GM18867 (cell line): ENCODE measurements at regions not wholly inside any gene's neighbourhood (a gene's known extent, or its start where the extent isn't known, plus 50 kb on each side); places are given as distances from the start of the nearest gene placed in this dataset.

ENCODE experiments used
- ATAC-seq: cut with Tn5 transposase; IDR thresholded peaks from one replicate; pipeline ENCODE4 v1.9.1; 2021; ENCODE audit warnings: mild to moderate bottlenecking, moderate library complexity; ENCODE audit not compliant: unreplicated experiment

- ATAC-seq, result no peak
Observed at GRCh38 chr21:17987382-17988101, 168.4 kb upstream of the C21orf91 start.

GRCh38 chr21:17981060-17981740 lies 162.0 kb upstream of the C21orf91 start:
- no peak for ATAC-seq

DNA sequence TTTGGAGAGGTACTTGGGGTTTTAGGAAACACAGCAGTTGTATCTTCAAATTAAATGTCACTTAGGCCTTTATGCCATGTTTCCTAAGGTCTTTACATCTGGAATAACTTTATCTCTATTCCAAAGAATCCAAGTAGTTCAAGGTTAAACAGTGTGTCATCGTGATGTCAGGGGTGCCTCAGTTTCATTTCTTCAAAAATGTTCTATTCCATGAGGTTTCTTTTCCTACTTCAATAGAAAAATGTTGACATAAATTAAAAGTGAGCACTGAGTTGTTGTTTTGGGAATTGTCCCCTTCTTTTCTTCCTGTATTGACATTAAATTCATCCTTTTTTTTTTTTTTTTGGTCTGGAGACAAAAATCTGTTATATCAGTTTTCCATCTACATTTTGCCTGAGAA lies 160.6 kb upstream of the C21orf91 start:
- no peak for ATAC-seq

DNA sequence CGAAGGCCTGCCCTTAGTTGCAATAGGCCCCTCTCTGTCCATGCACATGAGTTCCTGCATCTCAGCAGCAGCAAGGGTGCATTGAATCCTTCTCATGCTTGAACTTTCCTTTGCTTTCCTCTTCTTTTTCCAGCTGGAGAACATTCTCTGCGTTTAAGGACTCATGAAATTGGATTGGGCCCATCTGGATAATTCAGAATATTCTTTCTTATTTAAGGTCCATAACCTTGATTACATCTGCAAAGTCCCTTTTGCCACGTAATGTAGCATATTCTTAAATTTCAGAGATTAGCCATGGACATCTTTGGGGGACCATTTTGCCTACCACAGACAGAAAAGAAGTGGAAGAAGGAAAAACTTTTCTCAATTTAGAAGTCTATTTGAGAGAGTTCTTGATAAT lies 159.7 kb upstream of the C21orf91 start:
- ATAC-seq, result no peak

- ATAC-seq, result no peak
Observed at GRCh38 chr21:17976691-17977090, 157.5 kb upstream of the C21orf91 start.

DNA sequence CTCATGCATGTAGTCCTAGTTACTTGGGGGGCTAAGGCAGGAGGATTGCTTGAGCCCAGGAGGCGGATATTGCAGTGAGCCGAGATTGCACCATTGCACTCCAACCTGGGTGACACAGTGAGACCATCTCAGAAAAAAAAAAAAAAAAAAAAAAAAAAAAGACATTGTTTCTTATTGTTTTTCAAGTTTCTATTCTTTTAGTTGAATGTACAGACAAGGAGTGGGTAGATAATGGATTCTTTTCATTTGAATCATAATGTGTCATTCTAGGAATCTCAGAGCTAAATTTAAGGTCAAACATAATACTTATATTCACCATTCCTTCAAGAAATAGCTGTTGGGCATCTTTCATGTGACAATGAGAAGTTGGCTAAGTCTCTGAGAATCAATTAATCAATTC lies 157.0 kb upstream of the C21orf91 start:
- no peak for ATAC-seq

GRCh38 chr21:17967319-17967718 lies 148.2 kb upstream of the C21orf91 start:
- ATAC-seq, result peak; percentile 69

- no peak for ATAC-seq
Observed at GRCh38 chr21:17964716-17965115, 145.6 kb upstream of the C21orf91 start.

- ATAC-seq, result no peak
Observed at GRCh38 chr21:17964199-17964598, 145.0 kb upstream of the C21orf91 start.

DNA sequence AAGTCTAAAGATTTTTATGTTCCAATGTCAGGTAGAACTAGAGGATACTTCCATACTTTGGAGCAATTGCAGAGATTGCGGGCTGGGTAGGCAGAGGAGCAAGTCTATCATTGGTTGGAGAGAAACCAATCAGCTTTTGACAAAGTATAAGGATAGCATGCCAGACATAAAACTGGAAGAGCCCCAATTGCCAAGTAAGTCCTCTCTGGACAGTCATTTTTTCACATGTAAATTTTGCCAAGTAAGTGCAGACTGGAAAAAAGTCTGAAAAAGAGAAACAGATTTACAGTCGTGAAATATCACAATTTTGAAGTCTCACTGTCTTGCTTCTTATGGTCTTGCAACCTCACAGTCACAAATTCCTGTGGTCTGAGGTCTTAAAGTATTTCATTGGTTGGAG lies 131.4 kb upstream of the C21orf91 start:
- no peak for ATAC-seq

GRCh38 chr21:17949421-17949820 lies 130.3 kb upstream of the C21orf91 start:
- no peak for ATAC-seq

GRCh38 chr21:17947531-17947930 lies 128.4 kb upstream of the C21orf91 start:
- ATAC-seq, result no peak

DNA sequence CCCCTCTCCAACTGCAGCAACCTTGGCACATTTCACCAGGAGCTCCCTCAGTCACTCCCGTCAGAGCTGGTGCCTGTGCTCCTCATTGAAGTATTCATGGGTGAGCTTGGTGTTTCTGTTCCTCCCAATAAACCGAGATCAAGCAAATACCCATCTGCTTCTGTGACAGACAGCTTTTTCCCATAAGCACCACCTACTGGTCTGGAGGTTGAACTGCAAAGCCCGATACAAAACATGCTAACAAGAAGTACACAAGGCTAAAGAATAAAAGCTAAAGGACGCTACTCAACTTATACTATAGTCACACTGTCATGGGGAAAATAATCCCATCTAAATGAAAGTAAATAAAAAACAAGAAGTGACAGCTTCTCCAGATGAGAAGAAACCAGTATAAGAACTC lies 111.9 kb upstream of the C21orf91 start:
- ATAC-seq, result peak; percentile 65

DNA sequence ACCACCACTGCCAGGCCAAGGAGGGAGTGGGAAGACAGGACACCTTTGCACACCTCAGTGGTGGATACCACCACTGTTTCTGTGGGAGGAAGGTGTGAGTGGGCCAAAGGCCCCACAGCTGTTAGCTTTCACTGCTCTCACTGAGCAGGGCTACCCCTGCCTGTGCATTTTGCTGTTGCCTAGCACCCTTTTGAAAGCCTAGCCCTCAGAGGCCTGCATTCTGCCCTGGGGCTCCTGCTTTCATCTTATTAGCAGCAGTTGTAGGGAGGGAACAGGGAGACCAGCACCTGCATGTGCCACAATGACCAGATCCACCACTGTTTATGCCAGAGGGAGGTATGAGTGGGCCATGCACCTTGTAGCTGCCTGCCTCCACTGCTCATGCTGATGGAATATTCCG lies 110.9 kb upstream of the C21orf91 start:
- ATAC-seq, result no peak

DNA sequence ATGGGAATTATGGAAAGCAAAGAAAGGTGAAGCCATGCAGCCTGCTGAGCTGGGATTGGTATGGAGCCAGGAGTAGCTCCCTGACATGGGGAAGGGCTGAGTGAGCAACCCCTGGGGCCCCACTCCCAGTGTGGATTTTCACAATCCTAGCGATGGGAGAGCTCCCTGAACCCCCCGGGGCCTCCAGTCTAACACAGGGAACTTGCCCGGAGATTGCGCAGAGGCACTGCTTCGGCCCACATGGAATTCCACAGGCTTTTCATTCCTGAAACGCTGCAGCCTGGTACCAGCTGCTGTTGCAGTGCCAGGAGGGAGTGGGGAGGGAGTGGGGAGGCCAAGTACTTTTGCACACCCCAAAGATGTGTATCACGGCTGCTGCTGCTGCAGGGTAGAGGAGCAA lies 110.4 kb upstream of the C21orf91 start:
- ATAC-seq, result no peak

- ATAC-seq, result no peak
Observed at GRCh38 chr21:17925899-17926298, 106.7 kb upstream of the C21orf91 start.

- ATAC-seq, result peak; percentile 85
Observed at GRCh38 chr21:17925000-17925610, 105.9 kb upstream of the C21orf91 start.

- peak; percentile 86 for ATAC-seq
Observed at GRCh38 chr21:17921579-17922530, 102.7 kb upstream of the C21orf91 start.

GRCh38 chr21:17915976-17916375 lies 96.8 kb upstream of the C21orf91 start:
- ATAC-seq, result no peak

DNA sequence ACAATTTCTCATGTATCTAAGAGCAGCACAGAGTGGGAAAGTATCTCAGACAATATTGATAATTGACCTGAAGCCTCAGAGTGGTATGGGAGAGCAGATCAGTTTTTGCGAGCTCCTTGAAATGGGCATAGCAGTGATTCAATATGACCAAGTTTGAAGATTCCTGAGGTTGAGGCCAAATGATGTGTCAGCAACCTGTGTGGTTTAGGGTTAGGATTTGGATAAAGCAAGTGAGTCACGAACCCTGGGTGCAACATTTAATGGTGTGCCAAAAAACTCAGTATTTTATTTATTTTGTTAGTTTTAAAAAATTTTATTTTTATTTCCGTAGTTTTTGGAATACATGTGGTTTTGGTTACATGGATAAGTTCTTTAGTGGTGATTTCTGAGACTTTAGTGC lies 92.5 kb upstream of the C21orf91 start:
- no peak for ATAC-seq
